Chondrocyte (in vitro differentiated cells): ENCODE measurements at regions not wholly inside any gene's neighbourhood (a gene's known extent, or its start where the extent isn't known, plus 50 kb on each side); places are given as distances from the start of the nearest gene placed in this dataset.

ENCODE experiments used
- DNase-seq: peaks from one replicate; pipeline ENCODE4 v3.0.0; 2021; ENCODE audit warnings: mixed read lengths, low spot score
- H3K27ac Mint-ChIP-seq: one replicate; pipeline ENCODE4 v1.8.0; 2021; ENCODE audit warnings: mild to moderate bottlenecking, moderate library complexity, mixed read lengths; ENCODE audit not compliant: unreplicated experiment
- H3K27me3 Mint-ChIP-seq: 2 replicates; pipeline ENCODE4 v1.8.0; 2021; ENCODE audit warnings: low read depth, mixed read lengths
- H3K36me3 Mint-ChIP-seq: 2 replicates; pipeline ENCODE4 v1.8.0; 2021; ENCODE audit warnings: low read depth, mixed read lengths
- H3K4me1 Mint-ChIP-seq: 2 replicates; pipeline ENCODE4 v1.8.0; 2021; ENCODE audit warnings: low read depth, mild to moderate bottlenecking, mixed read lengths
- H3K4me3 Mint-ChIP-seq: one replicate; pipeline ENCODE4 v1.8.0; 2021; ENCODE audit warnings: mild to moderate bottlenecking, moderate library complexity, mixed read lengths; ENCODE audit not compliant: unreplicated experiment
- H3K9me3 Mint-ChIP-seq: 2 replicates; pipeline ENCODE4 v1.8.0; 2021; ENCODE audit warnings: low read depth, mixed read lengths
- CTCF ChIP-seq: fragments of 200-600 bp; sonication (generic); IDR thresholded peaks from 2 replicates; pipeline ENCODE4 v1.5.0; 2021; ENCODE audit warnings: antibody characterized with exemption, mild to moderate bottlenecking, moderate library complexity

GRCh38 chr4:92128676-92129075 lies 175.1 kb upstream of the GRID2 start:
- no peak for TF ChIP-seq CTCF
- DNase-seq, result no peak
- no peaks in the 10 kb centered on the region for H3K36me3 Mint-ChIP-seq

GRCh38 chr4:92129408-92129994 lies 174.3 kb upstream of the GRID2 start:
- no peak overlapping the region for H3K4me3 Mint-ChIP-seq
- H3K27ac Mint-ChIP-seq, result no peak overlapping the region
- TF ChIP-seq CTCF, result no peak
- peak; percentile 67 for DNase-seq
- H3K4me1 Mint-ChIP-seq, result no peaks in the 10 kb centered on the region
- H3K36me3 Mint-ChIP-seq, result no peaks in the 10 kb centered on the region
- peaks cover 33% of the 10 kb centered on the region for H3K9me3 Mint-ChIP-seq
- H3K27me3 Mint-ChIP-seq, result peaks cover 3% of the 10 kb centered on the region

More at GRCh38 chr4:92128676-92129075, 175.1 kb upstream of the GRID2 start:
- peaks cover 3% of the 10 kb centered on the region for H3K27me3 Mint-ChIP-seq
- H3K9me3 Mint-ChIP-seq, result peaks cover 28% of the 10 kb centered on the region
- no peaks in the 10 kb centered on the region for H3K4me1 Mint-ChIP-seq
- no peak overlapping the region for H3K4me3 Mint-ChIP-seq
- no peak overlapping the region for H3K27ac Mint-ChIP-seq

- no peaks in the 10 kb centered on the region for H3K36me3 Mint-ChIP-seq
- no peak for DNase-seq
These were observed 167.3 kb upstream of the GRID2 start for GRCh38 chr4:92136434-92136833.

GRCh38 chr4:92163348-92163747 lies 140.4 kb upstream of the GRID2 start:
- TF ChIP-seq CTCF, result peak; percentile 59
- Mint-ChIP-seq H3K9me3 (peaks cover 30% of the 10 kb centered on the region), H3K4me3 (no peak overlapping the region), H3K27me3 (no peaks in the 10 kb centered on the region), H3K4me1 (no peaks in the 10 kb centered on the region), H3K36me3 (no peaks in the 10 kb centered on the region), H3K27ac (no peak overlapping the region)
- no peak for DNase-seq

More at GRCh38 chr4:92136434-92136833, 167.3 kb upstream of the GRID2 start:
- no peaks in the 10 kb centered on the region for H3K4me1 Mint-ChIP-seq
- H3K9me3 Mint-ChIP-seq, result peaks cover 26% of the 10 kb centered on the region
- no peak for TF ChIP-seq CTCF
- no peak overlapping the region for H3K27ac Mint-ChIP-seq
- H3K4me3 Mint-ChIP-seq, result no peak overlapping the region
- no peaks in the 10 kb centered on the region for H3K27me3 Mint-ChIP-seq

- H3K27ac Mint-ChIP-seq, result no peak overlapping the region
These were observed 133.4 kb upstream of the GRID2 start for GRCh38 chr4:92170340-92170739.

More at GRCh38 chr4:92170340-92170739, 133.4 kb upstream of the GRID2 start:
- H3K27me3 Mint-ChIP-seq, result peaks cover 15% of the 10 kb centered on the region
- H3K36me3 Mint-ChIP-seq, result no peaks in the 10 kb centered on the region
- TF ChIP-seq CTCF, result no peak
- no peaks in the 10 kb centered on the region for H3K4me1 Mint-ChIP-seq
- H3K9me3 Mint-ChIP-seq, result peaks cover 12% of the 10 kb centered on the region
- H3K4me3 Mint-ChIP-seq, result no peak overlapping the region
- DNase-seq, result no peak
